ENCODE measurements at regions not wholly inside any gene's neighbourhood (a gene's known extent, or its start where the extent isn't known, plus 50 kb on each side); places are given as distances from the start of the nearest gene placed in this dataset.

DNA sequence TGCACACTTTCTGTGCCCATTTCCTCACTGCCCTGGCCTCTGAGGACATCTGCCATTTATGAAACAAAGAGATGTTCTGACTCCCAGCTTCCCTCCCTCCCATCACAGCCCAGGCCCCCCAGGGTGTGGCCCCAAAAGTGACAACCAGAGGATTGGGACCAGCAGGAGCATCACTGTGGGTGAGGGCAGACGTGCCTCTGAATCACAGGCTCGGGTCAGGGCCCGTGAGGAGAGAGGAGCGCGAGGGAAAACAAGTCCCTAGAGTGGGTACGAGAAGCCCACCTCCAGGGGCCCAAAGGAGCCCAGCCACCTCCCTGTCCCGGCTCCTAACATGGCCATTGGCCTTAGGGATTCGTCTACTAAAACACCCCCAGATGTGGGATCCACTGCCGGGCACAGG is 138.0 kb upstream of the FSTL4 start:
- H2AFZ ChIP-seq (ENCODE audit: low read length) = no peak overlapping the region
- H3K79me2 ChIP-seq (ENCODE audit: insufficient read depth, low read length) = no peaks in the 10 kb centered on the region
- H3F3A ChIP-seq (ENCODE audit: low read depth) = no peaks in the 10 kb centered on the region
- no peaks in the 10 kb centered on the region for H3K9me3 ChIP-seq (ENCODE audit: insufficient read depth, low read depth, low read length)
- H3K9me2 ChIP-seq (replicated peaks; ENCODE audit: low read depth, low read length) = no peaks in the 10 kb centered on the region
- TF ChIP-seq CTCF (conservative IDR thresholded peaks at IDR 0.05; ENCODE audit: low read length) = no peak
- TF ChIP-seq EZH2phosphoT487 (IDR thresholded peaks at IDR 0.05; ENCODE audit: borderline replicate concordance) = no peak
- no peaks in the 10 kb centered on the region for H4K20me1 ChIP-seq (ENCODE audit: insufficient read depth, low read length, poor library complexity, severe bottlenecking)
- H3K9ac ChIP-seq (ENCODE audit: low read depth, low read length, poor library complexity, severe bottlenecking) = no peak overlapping the region
- no peaks in the 10 kb centered on the region for H3K36me3 ChIP-seq (ENCODE audit: insufficient read depth, low read length)
- no peaks in the 10 kb centered on the region for H3K4me1 ChIP-seq (ENCODE audit: insufficient read depth, low read length, poor library complexity, severe bottlenecking)
- H3K27me3 ChIP-seq (ENCODE audit: insufficient read depth, low read length, poor library complexity, severe bottlenecking) = no peaks in the 10 kb centered on the region
- no peak overlapping the region for H3K4me3 ChIP-seq (ENCODE audit: low read length, poor library complexity, severe bottlenecking)
- no peak overlapping the region for H3K4me2 ChIP-seq (ENCODE audit: low read depth, low read length, poor library complexity, severe bottlenecking)

DNA sequence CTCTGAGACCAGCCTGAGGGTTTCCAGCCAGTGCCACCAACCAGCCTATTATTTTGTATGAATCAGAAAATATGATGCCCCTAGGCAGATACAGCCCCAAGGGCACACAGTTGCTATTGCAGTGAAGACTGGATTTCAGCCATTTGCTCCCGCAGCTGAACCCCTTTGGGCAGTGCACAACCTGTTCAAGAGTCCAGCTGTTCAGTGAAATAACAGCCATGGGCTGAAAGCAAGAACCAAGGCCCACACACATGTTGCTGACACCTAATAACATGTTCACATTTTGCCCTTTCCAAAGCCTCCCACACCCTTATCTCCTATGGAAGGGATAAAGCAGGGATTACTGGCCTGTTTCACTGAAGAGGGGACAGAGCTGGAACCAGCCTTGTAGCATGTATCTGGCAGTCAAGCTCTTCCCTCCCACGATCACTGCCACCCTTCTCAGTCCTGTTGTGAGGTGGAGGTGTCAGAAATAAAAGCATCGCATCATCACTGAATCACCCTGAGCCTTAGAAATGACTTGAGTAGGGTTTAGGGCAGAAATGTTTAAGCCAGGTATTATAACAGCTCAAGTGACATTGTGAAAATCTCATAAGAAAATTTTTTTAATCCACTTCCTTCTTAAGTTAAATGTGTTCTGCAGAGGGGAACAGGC is 137.1 kb upstream of the FSTL4 start:
- H3K4me3 ChIP-seq (ENCODE audit: low read length, poor library complexity, severe bottlenecking) = no peak overlapping the region
- H2AFZ ChIP-seq (ENCODE audit: low read length) = no peak overlapping the region
- H4K20me1 ChIP-seq (ENCODE audit: insufficient read depth, low read length, poor library complexity, severe bottlenecking) = no peaks in the 10 kb centered on the region
- H3K36me3 ChIP-seq (ENCODE audit: insufficient read depth, low read length) = no peaks in the 10 kb centered on the region
- H3K9ac ChIP-seq (ENCODE audit: low read depth, low read length, poor library complexity, severe bottlenecking) = no peak overlapping the region
- no peak for TF ChIP-seq CTCF (conservative IDR thresholded peaks at IDR 0.05; ENCODE audit: low read length)
- no peak for TF ChIP-seq EZH2phosphoT487 (IDR thresholded peaks at IDR 0.05; ENCODE audit: borderline replicate concordance)
- H3K9me3 ChIP-seq (ENCODE audit: insufficient read depth, low read depth, low read length) = no peaks in the 10 kb centered on the region
- no peaks in the 10 kb centered on the region for H3F3A ChIP-seq (ENCODE audit: low read depth)
- no peaks in the 10 kb centered on the region for H3K27me3 ChIP-seq (ENCODE audit: insufficient read depth, low read length, poor library complexity, severe bottlenecking)
- no peaks in the 10 kb centered on the region for H3K9me2 ChIP-seq (replicated peaks; ENCODE audit: low read depth, low read length)
- no peak overlapping the region for H3K4me2 ChIP-seq (ENCODE audit: low read depth, low read length, poor library complexity, severe bottlenecking)
- H3K4me1 ChIP-seq (ENCODE audit: insufficient read depth, low read length, poor library complexity, severe bottlenecking) = no peaks in the 10 kb centered on the region
- H3K79me2 ChIP-seq (ENCODE audit: insufficient read depth, low read length) = no peaks in the 10 kb centered on the region

GRCh38 chr5:133746834-133747233 is 134.5 kb upstream of the FSTL4 start:
- no peak overlapping the region for H3K9ac ChIP-seq (ENCODE audit: low read depth, low read length, poor library complexity, severe bottlenecking)
- TF ChIP-seq CTCF (conservative IDR thresholded peaks at IDR 0.05; ENCODE audit: low read length) = peak; percentile 25; the same call in 1 of the 2 replicates
- no peak for TF ChIP-seq EZH2phosphoT487 (IDR thresholded peaks at IDR 0.05; ENCODE audit: borderline replicate concordance)

More at GRCh38 chr5:133746834-133747233, 134.5 kb upstream of the FSTL4 start:
- H3K4me2 ChIP-seq (ENCODE audit: low read depth, low read length, poor library complexity, severe bottlenecking) = no peak overlapping the region
- no peaks in the 10 kb centered on the region for H3K9me2 ChIP-seq (replicated peaks; ENCODE audit: low read depth, low read length)
- H3K36me3 ChIP-seq (ENCODE audit: insufficient read depth, low read length) = no peaks in the 10 kb centered on the region
- no peaks in the 10 kb centered on the region for H4K20me1 ChIP-seq (ENCODE audit: insufficient read depth, low read length, poor library complexity, severe bottlenecking)
- H3K27me3 ChIP-seq (ENCODE audit: insufficient read depth, low read length, poor library complexity, severe bottlenecking) = no peaks in the 10 kb centered on the region
- no peaks in the 10 kb centered on the region for H3K4me1 ChIP-seq (ENCODE audit: insufficient read depth, low read length, poor library complexity, severe bottlenecking)
- no peaks in the 10 kb centered on the region for H3K9me3 ChIP-seq (ENCODE audit: insufficient read depth, low read depth, low read length)
- no peaks in the 10 kb centered on the region for H3F3A ChIP-seq (ENCODE audit: low read depth)
- no peak overlapping the region for H2AFZ ChIP-seq (ENCODE audit: low read length)
- no peak overlapping the region for H3K4me3 ChIP-seq (ENCODE audit: low read length, poor library complexity, severe bottlenecking)
- H3K79me2 ChIP-seq (ENCODE audit: insufficient read depth, low read length) = no peaks in the 10 kb centered on the region
